Activated CD4-positive, CD25-positive, alpha-beta regulatory T cell treated with anti-CD3 and anti-CD28 coated beads, Interleukin-2, amount 50 U/mL, for 24 hours (primary cell): ENCODE measurements at regions not wholly inside any gene's neighbourhood (a gene's known extent, or its start where the extent isn't known, plus 50 kb on each side); places are given as distances from the start of the nearest gene placed in this dataset.

ENCODE experiments used
- ATAC-seq, 2 donors: fragments of 150-1000 bp; cut with Tn5 transposase; one replicate each; pipeline ENCODE4 v1.10.0; 2021; ENCODE audit warnings: mild to moderate bottlenecking in 1 of 2, moderate library complexity in 1 of 2

GRCh38 chr17:72262766-72263165 lies 141.9 kb downstream of the SOX9 start:
- no peak for ATAC-seq

GRCh38 chr17:72264682-72265405 lies 144.0 kb downstream of the SOX9 start:
- ATAC-seq: no peak

GRCh38 chr17:72266112-72266775 lies 145.4 kb downstream of the SOX9 start:
- ATAC-seq: no peak

GRCh38 chr17:72267601-72268000 lies 146.8 kb downstream of the SOX9 start:
- ATAC-seq: no peak

GRCh38 chr17:72268431-72268830 lies 147.6 kb downstream of the SOX9 start:
- ATAC-seq: no peak

- ATAC-seq: no peak
These were observed 149.6 kb downstream of the SOX9 start for GRCh38 chr17:72270273-72270924.

GRCh38 chr17:72271603-72272002 lies 150.8 kb downstream of the SOX9 start:
- ATAC-seq: no peak

GRCh38 chr17:72273289-72274056 lies 152.7 kb downstream of the SOX9 start:
- ATAC-seq: no peak

- no peak for ATAC-seq
These were observed 153.8 kb downstream of the SOX9 start for GRCh38 chr17:72274614-72275013.

GRCh38 chr17:72280881-72281280 lies 160.1 kb downstream of the SOX9 start:
- no peak for ATAC-seq

- no peak for ATAC-seq
These were observed 161.7 kb downstream of the SOX9 start for GRCh38 chr17:72282439-72283029.

GRCh38 chr17:72284806-72285205 lies 164.0 kb downstream of the SOX9 start:
- no peak for ATAC-seq

GRCh38 chr17:72287586-72287985 lies 166.8 kb downstream of the SOX9 start:
- no peak for ATAC-seq

GRCh38 chr17:72294487-72294893 lies 173.7 kb downstream of the SOX9 start:
- ATAC-seq: no peak

- no peak for ATAC-seq
These were observed 175.1 kb downstream of the SOX9 start for GRCh38 chr17:72295916-72296315.

GRCh38 chr17:72296456-72296855 lies 175.6 kb downstream of the SOX9 start:
- no peak for ATAC-seq

- no peak for ATAC-seq
These were observed 176.7 kb downstream of the SOX9 start for GRCh38 chr17:72297326-72298115.

- no peak for ATAC-seq
These were observed 178.3 kb downstream of the SOX9 start for GRCh38 chr17:72299100-72299499.

GRCh38 chr17:72299592-72299991 lies 178.8 kb downstream of the SOX9 start:
- ATAC-seq: no peak

GRCh38 chr17:72301887-72302286 lies 181.1 kb downstream of the SOX9 start:
- no peak for ATAC-seq

- ATAC-seq: no peak
These were observed 181.9 kb downstream of the SOX9 start for GRCh38 chr17:72302735-72303134.
